ENCODE measurements at regions not wholly inside any gene's neighbourhood (a gene's known extent, or its start where the extent isn't known, plus 50 kb on each side); places are given as distances from the start of the nearest gene placed in this dataset.

DNA sequence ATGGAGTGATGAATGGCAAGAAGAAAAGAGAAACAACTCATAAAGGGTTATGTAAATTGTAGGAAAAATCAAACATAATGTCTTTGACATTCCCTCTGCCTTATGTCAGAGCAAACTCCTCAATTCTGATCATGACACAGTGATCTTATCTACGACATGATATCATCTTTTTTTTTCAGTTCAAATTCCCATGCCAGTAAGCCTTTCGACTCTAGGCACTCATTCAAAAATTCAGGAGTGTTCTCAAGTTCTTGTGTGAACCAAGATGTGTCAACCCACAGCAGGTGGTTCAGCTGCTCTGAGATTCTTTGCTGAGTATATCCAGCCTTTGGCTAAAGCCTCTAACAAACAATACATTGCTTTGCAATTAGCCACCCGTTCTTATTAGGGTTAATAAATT, 97.1 kb upstream of the ESRRG start:
- H3K4me3 ChIP-seq (ENCODE audit: low read length), result no peak overlapping the region
- H3K27ac ChIP-seq (ENCODE audit: low read length), result no peak overlapping the region
- no peaks in the 10 kb centered on the region for H3K4me1 ChIP-seq (ENCODE audit: low read length)
- no peak overlapping the region for H3K9ac ChIP-seq (ENCODE audit: low read length)
- no peaks in the 10 kb centered on the region for H3K36me3 ChIP-seq (replicated peaks; ENCODE audit: low read depth, low read length)
- no peaks in the 10 kb centered on the region for H4K20me1 ChIP-seq (ENCODE audit: insufficient read depth, low read length)
- no peaks in the 10 kb centered on the region for H3K9me3 ChIP-seq (ENCODE audit: insufficient read depth, low read length)
- H3K4me2 ChIP-seq (ENCODE audit: low read length), result no peak overlapping the region
- no peak overlapping the region for H2AFZ ChIP-seq (ENCODE audit: low read depth, low read length)
- no peaks in the 10 kb centered on the region for H3K27me3 ChIP-seq (ENCODE audit: low read depth, low read length)
- H3K79me2 ChIP-seq (ENCODE audit: low read length), result no peaks in the 10 kb centered on the region
- TF ChIP-seq, protein P1, sequence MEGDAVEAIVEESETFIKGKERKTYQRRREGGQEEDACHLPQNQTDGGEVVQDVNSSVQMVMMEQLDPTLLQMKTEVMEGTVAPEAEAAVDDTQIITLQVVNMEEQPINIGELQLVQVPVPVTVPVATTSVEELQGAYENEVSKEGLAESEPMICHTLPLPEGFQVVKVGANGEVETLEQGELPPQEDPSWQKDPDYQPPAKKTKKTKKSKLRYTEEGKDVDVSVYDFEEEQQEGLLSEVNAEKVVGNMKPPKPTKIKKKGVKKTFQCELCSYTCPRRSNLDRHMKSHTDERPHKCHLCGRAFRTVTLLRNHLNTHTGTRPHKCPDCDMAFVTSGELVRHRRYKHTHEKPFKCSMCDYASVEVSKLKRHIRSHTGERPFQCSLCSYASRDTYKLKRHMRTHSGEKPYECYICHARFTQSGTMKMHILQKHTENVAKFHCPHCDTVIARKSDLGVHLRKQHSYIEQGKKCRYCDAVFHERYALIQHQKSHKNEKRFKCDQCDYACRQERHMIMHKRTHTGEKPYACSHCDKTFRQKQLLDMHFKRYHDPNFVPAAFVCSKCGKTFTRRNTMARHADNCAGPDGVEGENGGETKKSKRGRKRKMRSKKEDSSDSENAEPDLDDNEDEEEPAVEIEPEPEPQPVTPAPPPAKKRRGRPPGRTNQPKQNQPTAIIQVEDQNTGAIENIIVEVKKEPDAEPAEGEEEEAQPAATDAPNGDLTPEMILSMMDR (IDR thresholded peaks at IDR 0.05; ENCODE audit: low read depth, low read length), result no peak
- TF ChIP-seq EZH2phosphoT487 (IDR thresholded peaks at IDR 0.05; ENCODE audit: low read depth), result no peak

DNA sequence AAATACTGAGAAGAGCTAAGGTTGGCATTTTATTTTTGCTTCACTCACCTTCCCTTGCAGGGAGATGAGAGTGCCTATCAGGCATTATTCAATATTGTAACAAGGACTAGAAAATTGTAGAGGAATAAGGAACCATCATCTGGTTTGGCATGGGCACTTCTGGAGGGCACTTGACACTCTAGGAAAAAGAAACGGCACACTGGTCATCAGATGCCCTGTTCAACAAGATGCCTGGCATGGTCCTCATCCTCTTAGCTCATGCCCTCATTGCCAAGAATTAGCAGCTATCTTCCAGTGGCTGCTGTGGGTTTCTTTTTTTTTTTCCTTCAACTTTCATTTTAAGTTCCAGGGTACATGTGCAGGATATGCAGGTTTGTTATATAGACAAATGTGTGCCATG, 95.1 kb upstream of the ESRRG start:
- Histone ChIP-seq H3K27me3 (ENCODE audit: low read depth, low read length) (no peaks in the 10 kb centered on the region), H3K4me3 (ENCODE audit: low read length) (no peak overlapping the region), H3K9ac (ENCODE audit: low read length) (no peak overlapping the region), H3K9me3 (ENCODE audit: insufficient read depth, low read length) (no peaks in the 10 kb centered on the region), H3K79me2 (ENCODE audit: low read length) (no peaks in the 10 kb centered on the region), H2AFZ (ENCODE audit: low read depth, low read length) (no peak overlapping the region), H3K36me3 (replicated peaks; ENCODE audit: low read depth, low read length) (no peaks in the 10 kb centered on the region), H3K27ac (ENCODE audit: low read length) (no peak overlapping the region), H4K20me1 (ENCODE audit: insufficient read depth, low read length) (no peaks in the 10 kb centered on the region), H3K4me2 (ENCODE audit: low read length) (no peak overlapping the region), H3K4me1 (ENCODE audit: low read length) (no peaks in the 10 kb centered on the region)
- no peak for TF ChIP-seq EZH2phosphoT487 (IDR thresholded peaks at IDR 0.05; ENCODE audit: low read depth)
- TF ChIP-seq, protein P1 (IDR thresholded peaks at IDR 0.05; ENCODE audit: low read depth, low read length), result no peak

DNA sequence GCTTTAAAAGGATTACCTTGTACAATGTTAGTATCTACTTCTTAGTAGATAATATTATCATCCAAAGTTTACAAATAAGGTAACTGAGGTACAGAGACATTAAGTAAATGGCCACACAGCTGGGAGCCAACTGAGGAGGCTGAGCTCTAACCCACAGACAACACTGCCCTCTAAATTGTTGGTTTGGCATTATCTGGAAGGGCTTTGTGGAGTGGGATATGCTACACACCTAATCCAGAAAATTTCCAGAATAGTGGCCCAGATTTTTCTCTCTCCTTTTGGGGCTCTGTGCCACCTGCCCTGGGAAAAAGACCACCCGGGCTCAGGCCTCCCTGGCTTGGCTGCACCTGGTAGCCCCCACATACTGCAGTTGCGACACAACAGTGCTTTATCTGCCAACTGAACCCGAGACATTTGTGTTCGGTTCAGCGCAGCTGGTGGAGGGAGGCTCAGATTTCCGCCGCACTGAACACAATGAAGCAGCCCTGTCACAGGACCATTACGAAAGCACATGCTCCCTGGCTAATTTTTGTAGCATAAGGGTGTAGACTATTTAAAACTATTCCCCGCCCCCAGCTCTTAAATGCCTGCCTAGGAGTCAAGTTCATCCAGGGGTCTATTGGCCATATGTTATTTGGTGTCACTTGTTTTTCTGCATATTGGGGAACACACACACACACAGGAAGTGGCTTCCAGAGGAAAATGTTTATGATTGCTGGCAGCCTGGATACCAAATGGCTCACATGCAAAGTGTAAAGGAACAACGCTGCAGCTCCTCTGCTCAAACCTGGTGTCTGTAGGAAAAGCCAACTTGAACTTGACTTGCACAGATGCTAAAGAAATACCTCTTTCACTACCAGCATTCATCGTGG, 92.3 kb upstream of the ESRRG start:
- Histone ChIP-seq H3K4me2 (ENCODE audit: low read length) (no peak overlapping the region), H3K9ac (ENCODE audit: low read length) (no peak overlapping the region), H3K9me3 (ENCODE audit: insufficient read depth, low read length) (no peaks in the 10 kb centered on the region), H3K27me3 (ENCODE audit: low read depth, low read length) (no peaks in the 10 kb centered on the region), H3K4me3 (ENCODE audit: low read length) (no peak overlapping the region), H4K20me1 (ENCODE audit: insufficient read depth, low read length) (no peaks in the 10 kb centered on the region), H2AFZ (ENCODE audit: low read depth, low read length) (no peak overlapping the region), H3K79me2 (ENCODE audit: low read length) (no peaks in the 10 kb centered on the region), H3K36me3 (replicated peaks; ENCODE audit: low read depth, low read length) (no peaks in the 10 kb centered on the region), H3K4me1 (ENCODE audit: low read length) (no peaks in the 10 kb centered on the region), H3K27ac (ENCODE audit: low read length) (no peak overlapping the region)
- TF ChIP-seq EZH2phosphoT487 (IDR thresholded peaks at IDR 0.05; ENCODE audit: low read depth), result no peak
- TF ChIP-seq, protein P1 (IDR thresholded peaks at IDR 0.05; ENCODE audit: low read depth, low read length), result no peak

- Histone ChIP-seq H3K9me3 (ENCODE audit: insufficient read depth, low read length) (no peaks in the 10 kb centered on the region), H4K20me1 (ENCODE audit: insufficient read depth, low read length) (no peaks in the 10 kb centered on the region), H3K27ac (ENCODE audit: low read length) (no peak overlapping the region), H3K4me1 (ENCODE audit: low read length) (no peaks in the 10 kb centered on the region), H3K4me2 (ENCODE audit: low read length) (no peak overlapping the region), H2AFZ (ENCODE audit: low read depth, low read length) (no peak overlapping the region), H3K4me3 (ENCODE audit: low read length) (no peak overlapping the region), H3K36me3 (replicated peaks; ENCODE audit: low read depth, low read length) (no peaks in the 10 kb centered on the region), H3K27me3 (ENCODE audit: low read depth, low read length) (no peaks in the 10 kb centered on the region), H3K79me2 (ENCODE audit: low read length) (no peaks in the 10 kb centered on the region), H3K9ac (ENCODE audit: low read length) (no peak overlapping the region)
- TF ChIP-seq EZH2phosphoT487 (IDR thresholded peaks at IDR 0.05; ENCODE audit: low read depth), result no peak
- TF ChIP-seq, protein P1 (IDR thresholded peaks at IDR 0.05; ENCODE audit: low read depth, low read length), result no peak
These were observed 91.5 kb upstream of the ESRRG start for GRCh38 chr1:216814576-216815259.

Measured in OCI-LY3 (cell line).